Urinary bladder (tissue), 3 donors: ENCODE measurements at regions not wholly inside any gene's neighbourhood (a gene's known extent, or its start where the extent isn't known, plus 50 kb on each side); places are given as distances from the start of the nearest gene placed in this dataset.

ENCODE experiments used
- DNase-seq: peaks from one replicate; pipeline ENCODE4 v3.0.0-alpha.2; 2015; ENCODE audit errors: extremely low spot score
- H3K27ac ChIP-seq: one replicate; pipeline ENCODE4 v1.5.1; 2013; ENCODE audit warnings: low read depth, mild to moderate bottlenecking, moderate library complexity
- H3K36me3 ChIP-seq: one replicate; pipeline ENCODE4 v1.6.1; 2013; ENCODE audit warnings: mild to moderate bottlenecking, moderate library complexity; ENCODE audit not compliant: insufficient read depth
- H3K4me1 ChIP-seq: one replicate; pipeline ENCODE4 v1.6.1; 2013; ENCODE audit warnings: mild to moderate bottlenecking, moderate library complexity; ENCODE audit not compliant: insufficient read depth
- H3K4me3 ChIP-seq: one replicate; pipeline ENCODE4 v1.5.1; 2013; ENCODE audit warnings: low read depth, low read length
- WGBS: extraction: QIAGEN DNeasy Blood & Tissue Kit; methylation state at CpG from one replicate; pipeline ENCODE4 v1.1.7; 2013; 5-methylcytosine and 5-hydroxymethylcytosine counted together
- donor health status: healthy with polysubstance abuse.
- donor health status: healthy.

DNA sequence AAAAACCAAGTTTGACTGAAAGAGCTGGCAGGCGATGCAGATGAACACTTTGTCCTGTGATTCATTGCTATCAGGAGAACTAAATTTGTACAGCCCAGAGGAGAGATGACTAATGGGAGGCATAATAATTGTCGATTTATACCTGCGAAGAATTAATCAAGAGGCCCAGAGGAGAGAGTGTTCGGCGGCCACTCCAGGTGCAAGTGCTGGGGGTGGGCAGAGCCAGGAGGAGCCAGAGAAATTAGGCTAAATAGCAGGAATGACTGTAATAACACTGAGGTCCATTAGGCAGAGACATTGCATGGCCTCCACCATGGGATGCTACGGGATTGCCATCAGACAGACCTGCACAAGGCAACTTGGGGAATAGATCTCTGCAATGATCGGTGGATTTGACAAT, 107.7 kb upstream of the UQCRFS1 start:
- 82% methylated on average over 7 of the region's 7 CpGs for WGBS
- no peak overlapping the region for H3K27ac ChIP-seq
- H3K4me1 ChIP-seq = no peaks in the 10 kb centered on the region
- no peak for DNase-seq
- no peaks in the 10 kb centered on the region for H3K36me3 ChIP-seq
- H3K4me3 ChIP-seq = no peak overlapping the region

DNA sequence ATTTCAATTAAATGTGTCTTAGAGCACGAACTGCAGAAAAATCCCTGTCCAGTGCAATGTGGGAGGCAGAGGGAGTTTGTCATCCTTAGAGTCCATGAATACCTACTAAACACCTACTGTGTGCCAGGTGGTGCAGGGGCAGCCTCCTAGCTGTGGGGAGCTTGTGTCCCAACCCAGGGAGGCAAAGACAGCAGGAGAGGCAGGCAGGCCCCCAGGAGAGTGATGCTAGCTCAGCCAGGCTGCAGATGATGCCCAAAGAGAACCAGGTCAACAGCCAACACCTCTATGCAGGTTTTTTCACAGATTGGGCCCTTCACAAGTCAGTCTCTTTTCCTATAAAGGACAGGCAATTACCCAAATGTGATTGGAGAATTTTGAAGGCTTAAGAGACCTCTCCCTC, 108.2 kb upstream of the UQCRFS1 start:
- Histone ChIP-seq H3K36me3 (no peaks in the 10 kb centered on the region), H3K4me1 (no peaks in the 10 kb centered on the region), H3K4me3 (no peak overlapping the region), H3K27ac (no peak overlapping the region)
- no peak for DNase-seq
- WGBS = 75% methylated on average over 1 of the region's 1 CpG

DNA sequence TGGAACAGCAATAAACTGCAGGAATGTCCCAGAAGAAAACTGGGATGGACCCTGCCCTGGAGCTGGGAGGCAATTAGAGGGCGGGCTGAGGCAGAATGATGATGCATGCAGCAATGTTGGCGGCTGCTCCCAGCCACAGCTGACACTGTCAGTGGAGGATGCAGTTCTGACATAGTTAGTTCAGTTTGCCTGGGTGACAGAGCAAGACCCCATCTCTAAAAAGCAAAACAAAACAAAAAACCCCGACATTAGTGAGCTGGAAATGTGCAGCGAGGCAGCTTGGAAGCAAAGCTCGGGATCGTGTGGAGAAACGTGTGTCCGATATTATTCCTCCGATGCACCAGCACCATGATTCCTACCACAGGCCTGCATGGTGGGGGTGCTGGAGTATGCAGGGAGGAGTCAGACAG, 110.1 kb upstream of the UQCRFS1 start:
- H3K4me1 ChIP-seq = no peaks in the 10 kb centered on the region
- DNase-seq = no peak
- WGBS = 79% methylated on average over 9 of the region's 9 CpGs
- H3K4me3 ChIP-seq = no peak overlapping the region
- no peaks in the 10 kb centered on the region for H3K36me3 ChIP-seq
- no peak overlapping the region for H3K27ac ChIP-seq

DNA sequence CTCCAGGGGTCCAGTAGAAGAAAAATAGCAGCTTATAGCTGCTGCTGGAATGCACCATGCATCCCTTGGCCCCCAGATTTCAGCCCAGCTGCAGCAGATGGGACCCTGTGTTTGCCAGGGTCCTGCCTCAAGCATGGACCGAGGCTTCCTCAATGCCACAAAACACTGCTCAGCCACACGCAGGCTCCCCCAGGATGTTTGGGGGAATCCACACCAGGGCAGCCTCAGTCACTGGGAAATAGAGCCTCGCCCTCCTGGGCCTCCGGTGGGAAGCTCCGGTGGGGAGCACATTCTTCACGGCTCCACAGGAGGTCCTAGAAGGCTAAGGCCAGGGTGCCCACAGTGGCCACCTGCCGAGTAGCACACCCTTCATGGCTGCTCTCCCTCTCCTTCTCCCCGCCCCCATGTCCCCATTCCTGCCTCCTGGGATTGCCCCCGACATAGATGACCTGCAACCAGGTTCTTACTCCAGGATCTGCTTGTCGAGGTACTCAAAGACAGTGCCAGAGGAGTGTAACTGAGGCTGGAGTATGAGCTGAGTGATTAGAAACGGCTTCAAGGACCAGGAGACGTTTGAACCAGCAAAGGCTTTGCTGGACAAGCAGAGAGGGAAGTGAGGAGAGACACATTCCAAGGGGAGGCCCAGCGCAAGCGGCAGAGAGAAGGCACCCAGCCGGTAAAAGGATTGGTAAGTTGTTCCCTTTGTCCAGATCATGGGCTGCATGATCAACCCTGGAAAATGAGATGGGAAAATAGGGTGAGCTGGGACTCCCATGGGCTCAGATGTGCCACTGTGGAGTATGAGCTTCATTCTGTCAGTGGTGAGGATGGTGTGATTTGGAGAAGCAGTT, 110.7 kb upstream of the UQCRFS1 start:
- Histone ChIP-seq H3K27ac (no peak overlapping the region), H3K4me3 (no peak overlapping the region), H3K36me3 (no peaks in the 10 kb centered on the region), H3K4me1 (no peaks in the 10 kb centered on the region)
- WGBS = 77% methylated on average over 15 of the region's 15 CpGs
- DNase-seq = no peak

DNA sequence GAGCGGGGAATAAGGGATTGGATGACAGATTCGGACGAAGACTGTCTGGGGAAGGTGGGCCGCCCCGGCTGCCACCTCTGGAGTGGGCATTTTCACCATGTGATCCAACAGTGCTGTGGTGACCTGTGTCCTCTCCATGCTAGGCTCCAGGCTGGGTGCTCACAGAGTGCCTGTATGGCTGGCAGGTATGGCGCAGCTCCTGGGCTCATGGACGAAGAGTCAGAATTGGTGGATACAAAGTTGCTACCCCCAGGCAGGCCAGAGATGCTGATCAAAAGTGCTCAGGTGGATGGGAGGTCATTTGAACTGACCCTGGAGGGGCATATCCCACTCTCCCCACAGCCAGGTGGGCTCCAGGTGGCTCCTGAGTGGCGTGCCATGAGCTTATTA, 111.3 kb upstream of the UQCRFS1 start:
- 87% methylated on average over 8 of the region's 8 CpGs for whole genome bisulfite sequencing

DNA sequence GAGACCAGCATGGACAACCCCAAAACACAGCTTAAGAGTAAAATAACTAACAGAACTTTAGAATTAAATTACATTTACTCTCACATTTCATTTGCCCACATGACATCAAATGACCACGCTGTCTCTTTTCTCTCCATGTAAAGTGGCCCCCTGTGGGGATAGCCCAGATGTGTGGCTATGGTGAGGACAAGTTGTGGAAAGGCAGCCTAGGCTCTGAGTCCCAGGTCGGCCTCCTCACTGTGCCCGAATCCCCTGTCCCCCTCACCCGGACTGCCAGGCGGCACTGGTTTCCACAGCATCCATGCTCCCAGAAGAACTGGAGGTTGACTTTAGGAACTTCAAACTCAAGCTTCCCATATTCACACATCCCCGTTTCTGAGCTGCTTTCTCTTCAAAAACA, 111.8 kb upstream of the UQCRFS1 start:
- 87% methylated on average over 6 of the region's 6 CpGs for WGBS
- no peaks in the 10 kb centered on the region for H3K4me1 ChIP-seq
- DNase-seq = no peak

More for the DNA sequence above, 111.3 kb upstream of the UQCRFS1 start:
- DNase-seq = no peak
- Histone ChIP-seq H3K27ac (no peak overlapping the region), H3K36me3 (no peaks in the 10 kb centered on the region), H3K4me1 (no peaks in the 10 kb centered on the region), H3K4me3 (no peak overlapping the region)

GRCh38 chr19:29325241-29325975, 112.5 kb upstream of the UQCRFS1 start:
- no peak overlapping the region for H3K4me3 ChIP-seq
- no peaks in the 10 kb centered on the region for H3K4me1 ChIP-seq
- DNase-seq = no peak
- WGBS = 62% methylated on average over 11 of the region's 11 CpGs
- H3K36me3 ChIP-seq = no peaks in the 10 kb centered on the region
- H3K27ac ChIP-seq = no peak overlapping the region

More for the DNA sequence above, 111.8 kb upstream of the UQCRFS1 start:
- Histone ChIP-seq H3K27ac (no peak overlapping the region), H3K4me3 (no peak overlapping the region), H3K36me3 (no peaks in the 10 kb centered on the region)

GRCh38 chr19:29326351-29326750, 113.4 kb upstream of the UQCRFS1 start:
- no peaks in the 10 kb centered on the region for H3K4me1 ChIP-seq
- 55% methylated on average over 4 of the region's 4 CpGs for WGBS

DNA sequence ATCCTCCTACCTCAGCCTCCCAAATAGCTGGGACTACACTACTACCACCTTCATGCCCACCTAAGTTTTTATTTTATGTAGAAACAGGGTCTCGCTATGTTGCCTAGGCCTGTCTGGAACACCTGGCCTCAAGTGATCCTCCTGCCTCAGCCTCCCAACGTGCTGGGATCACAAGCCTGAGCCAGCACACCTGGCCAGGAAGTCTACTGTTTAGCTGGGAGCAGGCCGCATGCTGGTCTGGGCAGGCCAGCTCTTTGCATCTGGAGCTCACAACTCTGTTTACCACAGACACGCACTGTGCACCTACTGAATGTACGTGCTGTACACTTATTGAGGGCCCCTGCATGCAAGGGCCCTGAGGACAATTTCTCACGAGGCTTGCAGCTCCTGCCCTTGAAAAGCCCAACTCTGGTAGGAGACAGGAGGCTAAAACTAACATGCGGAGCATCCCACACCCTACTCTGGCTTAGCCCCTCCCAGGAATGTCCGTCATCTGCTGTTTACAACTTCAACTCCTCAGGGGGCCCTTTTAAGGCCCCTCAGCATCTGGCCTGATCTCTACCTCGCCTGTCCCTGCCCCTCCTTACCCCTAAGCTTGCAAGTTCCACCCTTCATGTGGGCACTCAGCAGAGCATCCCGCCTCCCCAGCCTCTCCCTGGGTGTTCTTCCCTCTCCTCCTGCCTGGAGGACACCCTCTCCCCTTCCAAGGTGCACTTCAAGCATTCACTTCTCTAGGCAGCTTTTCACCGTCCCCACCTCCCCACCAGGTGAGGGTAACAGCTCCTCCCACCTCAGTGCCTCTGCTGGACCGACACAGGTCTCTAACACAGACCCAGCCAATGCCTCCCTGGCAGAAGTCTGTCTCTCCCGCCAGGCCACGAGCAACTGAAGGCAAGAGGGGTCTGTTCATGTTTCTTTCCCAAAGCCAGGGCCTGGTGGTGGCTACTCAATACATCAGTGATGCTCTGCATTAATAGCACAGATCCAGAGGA, 114.2 kb upstream of the UQCRFS1 start:
- 47% methylated on average over 14 of the region's 14 CpGs for WGBS
- H3K4me1 ChIP-seq = no peaks in the 10 kb centered on the region
- no peak for DNase-seq
- H3K4me3 ChIP-seq = no peak overlapping the region
- no peak overlapping the region for H3K27ac ChIP-seq
- H3K36me3 ChIP-seq = no peaks in the 10 kb centered on the region

More at GRCh38 chr19:29326351-29326750, 113.4 kb upstream of the UQCRFS1 start:
- Histone ChIP-seq H3K27ac (no peak overlapping the region), H3K4me3 (no peak overlapping the region), H3K36me3 (no peaks in the 10 kb centered on the region)
- DNase-seq = no peak

GRCh38 chr19:29328586-29328985, 115.6 kb upstream of the UQCRFS1 start:
- no peaks in the 10 kb centered on the region for H3K4me1 ChIP-seq
- no peak overlapping the region for H3K4me3 ChIP-seq
- H3K27ac ChIP-seq = no peak overlapping the region
- WGBS = 46% methylated on average over 2 of the region's 2 CpGs
- H3K36me3 ChIP-seq = no peaks in the 10 kb centered on the region
- DNase-seq = no peak

- no peaks in the 10 kb centered on the region for H3K36me3 ChIP-seq
- no peak overlapping the region for H3K4me3 ChIP-seq
- DNase-seq = no peak
- no peak overlapping the region for H3K27ac ChIP-seq
- H3K4me1 ChIP-seq = no peaks in the 10 kb centered on the region
- WGBS = 66% methylated on average over 5 of the region's 5 CpGs
Measured at GRCh38 chr19:29329460-29330134, 116.6 kb upstream of the UQCRFS1 start.

DNA sequence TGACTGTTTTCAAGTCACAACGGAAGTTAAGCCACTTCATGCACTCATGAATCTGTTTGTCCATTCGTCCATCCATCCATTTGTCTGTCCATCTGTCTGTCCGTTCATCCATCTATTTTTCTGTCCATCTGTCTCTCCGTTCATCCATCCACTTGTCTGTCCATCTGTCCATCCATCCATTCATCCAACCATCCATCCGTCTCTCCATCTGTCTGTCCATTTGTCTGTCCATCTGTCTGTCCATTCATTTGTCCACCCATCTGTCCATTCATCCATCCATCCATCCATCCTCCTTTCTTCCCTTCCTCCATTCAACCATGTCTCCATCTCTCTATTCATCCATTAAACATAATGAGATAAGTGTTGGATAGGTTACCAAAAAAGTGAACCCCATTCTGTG, 123.5 kb upstream of the UQCRFS1 start:
- no peaks in the 10 kb centered on the region for H3K36me3 ChIP-seq
- 67% methylated on average over 5 of the region's 5 CpGs for WGBS
- H3K4me3 ChIP-seq = no peak overlapping the region

DNA sequence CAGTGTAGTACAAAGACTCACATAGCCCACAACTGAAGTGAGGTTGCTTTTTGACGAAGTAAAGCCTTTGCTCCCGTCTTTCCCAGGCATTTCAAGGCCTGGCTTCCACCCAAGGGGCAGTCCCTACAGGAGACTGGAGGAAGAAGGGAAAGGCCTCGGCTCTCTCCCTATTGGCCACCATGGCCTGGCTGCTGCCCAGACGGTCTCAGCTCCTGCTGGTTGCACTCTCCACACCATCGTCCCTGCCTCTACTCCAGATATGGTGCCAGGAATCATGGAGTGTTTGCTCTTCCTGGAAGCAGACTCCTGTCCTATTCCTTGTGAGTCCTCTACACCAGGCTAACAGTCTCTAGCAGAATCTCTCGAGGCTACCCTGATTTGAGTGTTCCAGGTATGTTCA, 124.1 kb upstream of the UQCRFS1 start:
- H3K4me1 ChIP-seq = no peaks in the 10 kb centered on the region
- H3K4me3 ChIP-seq = no peak overlapping the region
- no peaks in the 10 kb centered on the region for H3K36me3 ChIP-seq
- 66% methylated on average over 6 of the region's 6 CpGs for WGBS
- no peak overlapping the region for H3K27ac ChIP-seq
- DNase-seq = no peak

More for the DNA sequence above, 123.5 kb upstream of the UQCRFS1 start:
- no peak for DNase-seq
- Histone ChIP-seq H3K4me1 (no peaks in the 10 kb centered on the region), H3K27ac (no peak overlapping the region)
